Psoas muscle (tissue), 7 donors: ENCODE measurements at regions not wholly inside any gene's neighbourhood (a gene's known extent, or its start where the extent isn't known, plus 50 kb on each side); places are given as distances from the start of the nearest gene placed in this dataset.

Experiments used
- ATAC-seq, 4 donors: fragments of 200-7000 bp; cut with Tn5 transposase; one replicate each; pipeline ENCODE4 v1.9.1; 2020; ENCODE audit warnings: moderate library complexity in 3 of 4, mild to moderate bottlenecking in 2 of 4
- DNase-seq, 2 donors: peaks; one replicate each; pipeline ENCODE4 v3.0.0-alpha.2; 2020
- H3K27ac ChIP-seq: fragments of 200-600 bp; one replicate; pipeline ENCODE4 v1.8.0; 2022
- H3K27me3 ChIP-seq, 3 donors: fragments of 200-600 bp in 1 of 3; one replicate each; pipeline versions ENCODE4 v1.6.1 to v1.8.0; 2013 to 2022; ENCODE audit warnings: low read length in 2 of 3, mild to moderate bottlenecking in 2 of 3, moderate library complexity in 1 of 3; ENCODE audit not compliant: insufficient read depth in 3 of 3
- H3K36me3 ChIP-seq, 2 donors: fragments of 200-600 bp in 1 of 2; one replicate each; pipeline versions ENCODE4 v1.6.1 to v1.8.0; 2013 to 2022; ENCODE audit warnings: low read depth in 1 of 2, mild to moderate bottlenecking in 1 of 2, moderate library complexity in 1 of 2; ENCODE audit not compliant: insufficient read depth in 1 of 2
- H3K4me1 ChIP-seq: fragments of 200-600 bp; one replicate; pipeline ENCODE4 v1.8.0; 2022
- H3K4me3 ChIP-seq: fragments of 200-600 bp; one replicate; pipeline ENCODE4 v1.8.0; 2022; ENCODE audit warnings: mild to moderate bottlenecking
- H3K9me3 ChIP-seq: fragments of 200-600 bp; one replicate; pipeline ENCODE4 v1.8.0; 2022
- WGBS, 3 donors: extraction: QIAGEN DNeasy Blood & Tissue Kit; methylation state at CpG; one replicate each; pipeline versions ENCODE4 v1.1.6 to v1.1.7; 2013; 5-methylcytosine and 5-hydroxymethylcytosine counted together
- intact Hi-C, 2 donors: fragments of 100-400 bp; cut with DNase I; formaldehyde crosslinking; loops; one replicate each; pipeline versions ENCODE4 v1.11.0 to v1.14.2; 2022
- TF ChIP-seq, protein P1 (sequence below): fragments of 200-600 bp; IDR thresholded peaks from one replicate; pipeline ENCODE4 v1.8.0; 2022; ENCODE audit warnings: antibody characterized with exemption
- donor health status: healthy with polysubstance abuse.
- donor health status: DM: no; HTN: no; CAD: no; lungs with moderate emphysema.
- donor health status: Bipolar disorder and iron deficiency.
- donor health status: healthy.
- donor health status: DM: yes; HTN: yes; CAD: no.
- donor health status: DM: no; HTN: no; CAD: no.
- donor health status: DM: yes; HTN: yes; CAD: no.

- no peak overlapping the region for H3K4me3 ChIP-seq
- no peaks in the 10 kb centered on the region for H3K27me3 ChIP-seq
- no peak for ATAC-seq
- no peaks in the 10 kb centered on the region for H3K9me3 ChIP-seq
- TF ChIP-seq, protein P1, sequence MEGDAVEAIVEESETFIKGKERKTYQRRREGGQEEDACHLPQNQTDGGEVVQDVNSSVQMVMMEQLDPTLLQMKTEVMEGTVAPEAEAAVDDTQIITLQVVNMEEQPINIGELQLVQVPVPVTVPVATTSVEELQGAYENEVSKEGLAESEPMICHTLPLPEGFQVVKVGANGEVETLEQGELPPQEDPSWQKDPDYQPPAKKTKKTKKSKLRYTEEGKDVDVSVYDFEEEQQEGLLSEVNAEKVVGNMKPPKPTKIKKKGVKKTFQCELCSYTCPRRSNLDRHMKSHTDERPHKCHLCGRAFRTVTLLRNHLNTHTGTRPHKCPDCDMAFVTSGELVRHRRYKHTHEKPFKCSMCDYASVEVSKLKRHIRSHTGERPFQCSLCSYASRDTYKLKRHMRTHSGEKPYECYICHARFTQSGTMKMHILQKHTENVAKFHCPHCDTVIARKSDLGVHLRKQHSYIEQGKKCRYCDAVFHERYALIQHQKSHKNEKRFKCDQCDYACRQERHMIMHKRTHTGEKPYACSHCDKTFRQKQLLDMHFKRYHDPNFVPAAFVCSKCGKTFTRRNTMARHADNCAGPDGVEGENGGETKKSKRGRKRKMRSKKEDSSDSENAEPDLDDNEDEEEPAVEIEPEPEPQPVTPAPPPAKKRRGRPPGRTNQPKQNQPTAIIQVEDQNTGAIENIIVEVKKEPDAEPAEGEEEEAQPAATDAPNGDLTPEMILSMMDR, result no peak
- intact Hi-C loops, result no loop called here
- no peaks in the 10 kb centered on the region for H3K36me3 ChIP-seq
- 85 to 87% (median 86%) methylated on average over 3 of the region's 3 CpGs for WGBS, 3 donors
- H3K27ac ChIP-seq, result no peak overlapping the region
- no peaks in the 10 kb centered on the region for H3K4me1 ChIP-seq
- DNase-seq, result no peak
Observed at GRCh38 chr2:82344670-82345069, 2040.1 kb upstream of the LRRTM1 start.

DNA sequence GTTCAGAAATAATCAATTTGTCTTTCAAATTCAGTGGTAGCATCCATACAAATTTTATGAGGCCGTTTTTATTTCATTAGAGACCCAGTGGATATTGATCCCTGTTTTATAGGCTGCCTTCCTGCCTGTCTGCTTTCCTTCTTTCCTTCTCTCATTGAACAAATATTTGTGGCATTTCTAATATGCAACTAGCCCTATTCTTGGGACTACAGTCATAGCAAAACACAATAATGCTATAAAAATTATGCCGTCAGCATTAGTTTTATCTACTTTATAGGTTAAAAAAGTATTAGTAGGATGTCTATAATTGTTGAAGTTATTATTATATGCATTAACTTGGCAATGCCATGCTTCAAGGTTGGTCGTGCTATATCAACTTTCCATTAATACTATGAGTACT is 2037.8 kb upstream of the LRRTM1 start:
- DNase-seq (no peak), ATAC-seq (no peak)
- Histone ChIP-seq H3K4me3 (no peak overlapping the region), H3K36me3 (no peaks in the 10 kb centered on the region), H3K27me3 (no peaks in the 10 kb centered on the region), H3K27ac (no peak overlapping the region), H3K9me3 (no peaks in the 10 kb centered on the region), H3K4me1 (no peaks in the 10 kb centered on the region)
- WGBS, 3 donors, result 65 to 67% (median 66%) methylated on average over 3 of the region's 3 CpGs
- intact Hi-C loops, result no loop called here
- TF ChIP-seq, protein P1, result no peak

DNA sequence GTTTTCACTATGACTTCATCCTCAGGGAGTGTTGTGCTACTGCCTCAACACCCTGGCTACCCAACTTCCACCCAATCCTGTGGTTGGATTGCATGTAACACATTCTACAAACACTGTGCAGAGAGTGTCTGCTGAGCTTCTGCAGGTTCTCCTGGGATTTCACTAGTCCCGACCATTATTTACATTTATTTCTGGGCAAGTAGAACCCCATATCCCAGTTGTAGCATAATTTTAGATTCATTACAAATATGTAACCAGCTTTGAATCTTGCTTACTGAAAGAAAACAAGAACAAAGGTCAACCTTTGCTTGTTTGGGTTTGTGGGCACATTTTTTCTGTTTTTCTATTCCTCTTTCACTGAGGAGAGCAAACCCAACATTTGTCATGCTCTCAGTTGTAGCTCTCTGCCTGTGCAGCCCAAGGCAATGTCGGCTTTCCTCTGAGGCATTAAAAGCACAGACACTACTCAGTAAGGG is 2036.1 kb upstream of the LRRTM1 start:
- Histone ChIP-seq H3K4me1 (no peaks in the 10 kb centered on the region), H3K36me3 (no peaks in the 10 kb centered on the region), H3K4me3 (no peak overlapping the region), H3K27me3 (no peaks in the 10 kb centered on the region), H3K9me3 (no peaks in the 10 kb centered on the region), H3K27ac (no peak overlapping the region)
- TF ChIP-seq, protein P1, result no peak
- WGBS, 3 donors, result 48 to 56% (median 52%) methylated on average over 2 of the region's 2 CpGs
- ATAC-seq (no peak), DNase-seq (no peak)
- intact Hi-C loops, result no loop called here

DNA sequence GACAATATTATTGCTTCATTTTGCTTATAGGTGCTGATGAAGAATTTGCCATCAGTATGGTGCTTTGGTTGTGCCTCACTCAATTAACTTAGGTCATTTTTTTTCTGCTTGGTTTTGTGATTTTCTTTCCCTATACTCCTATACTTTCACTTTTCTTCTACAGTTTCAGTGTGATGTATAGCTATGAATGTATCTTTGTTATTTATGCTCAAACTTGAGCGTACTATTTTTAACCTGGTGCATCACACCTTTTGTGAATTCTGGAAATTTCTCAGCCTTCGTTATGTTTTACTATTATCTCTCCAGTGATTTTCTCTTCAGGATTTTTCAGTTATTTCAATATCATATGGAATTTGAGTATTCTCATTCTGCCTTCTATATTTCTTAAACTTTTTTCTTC is 2035.3 kb upstream of the LRRTM1 start:
- intact Hi-C loops, result no loop called here
- WGBS, 3 donors, result 56 to 95% (median 88%) methylated on average over 2 of the region's 2 CpGs

DNA sequence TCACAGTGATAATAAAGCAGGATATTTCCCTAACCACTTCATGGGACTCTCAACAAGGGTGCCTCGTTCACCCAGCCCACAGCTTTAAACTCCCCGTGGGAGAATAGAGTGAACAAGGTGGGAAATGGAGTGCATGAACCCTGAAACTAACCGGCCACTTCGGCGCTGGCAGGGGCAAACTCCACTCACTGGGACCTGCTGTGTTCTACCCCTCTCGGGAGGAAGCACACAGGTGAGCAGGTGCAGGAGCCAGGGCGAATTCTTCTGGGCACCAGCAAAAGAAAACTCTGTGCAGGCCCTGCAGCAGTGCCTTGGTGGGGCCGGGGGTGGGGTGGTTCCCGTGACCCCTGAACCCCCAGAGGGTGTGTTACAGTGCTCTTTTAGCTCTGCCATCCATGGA is 2029.1 kb upstream of the LRRTM1 start:
- intact Hi-C loops, result no loop called here
- Histone ChIP-seq H3K36me3 (no peaks in the 10 kb centered on the region), H3K4me1 (no peaks in the 10 kb centered on the region), H3K4me3 (no peak overlapping the region), H3K27me3 (no peaks in the 10 kb centered on the region), H3K9me3 (no peaks in the 10 kb centered on the region), H3K27ac (no peak overlapping the region)
- 84 to 86% (median 85%) methylated on average over 9 of the region's 9 CpGs for WGBS, 3 donors
- no peak for ATAC-seq
- TF ChIP-seq, protein P1, result no peak
- no peak for DNase-seq

More for the DNA sequence above, 2035.3 kb upstream of the LRRTM1 start:
- H3K4me3 ChIP-seq, result no peak overlapping the region
- H3K9me3 ChIP-seq, result no peaks in the 10 kb centered on the region
- no peaks in the 10 kb centered on the region for H3K27me3 ChIP-seq
- H3K4me1 ChIP-seq, result no peaks in the 10 kb centered on the region
- no peak overlapping the region for H3K27ac ChIP-seq
- H3K36me3 ChIP-seq, result no peaks in the 10 kb centered on the region
- no peak for ATAC-seq
- TF ChIP-seq, protein P1, result no peak
- no peak for DNase-seq
